GM18873 (cell line): ENCODE measurements at regions not wholly inside any gene's neighbourhood (a gene's known extent, or its start where the extent isn't known, plus 50 kb on each side); places are given as distances from the start of the nearest gene placed in this dataset.
"Not testable (repeated sequence)": the region's sequence is repeated elsewhere in the genome, so short reads cannot be mapped to it uniquely, and the experiment has no call there.

Source experiments
- ATAC-seq: cut with Tn5 transposase; IDR thresholded peaks from one replicate; pipeline ENCODE4 v1.9.1; 2021; ENCODE audit warnings: mild to moderate bottlenecking, moderate library complexity, moderate number of reproducible peaks; ENCODE audit not compliant: unreplicated experiment, low FRiP score

DNA sequence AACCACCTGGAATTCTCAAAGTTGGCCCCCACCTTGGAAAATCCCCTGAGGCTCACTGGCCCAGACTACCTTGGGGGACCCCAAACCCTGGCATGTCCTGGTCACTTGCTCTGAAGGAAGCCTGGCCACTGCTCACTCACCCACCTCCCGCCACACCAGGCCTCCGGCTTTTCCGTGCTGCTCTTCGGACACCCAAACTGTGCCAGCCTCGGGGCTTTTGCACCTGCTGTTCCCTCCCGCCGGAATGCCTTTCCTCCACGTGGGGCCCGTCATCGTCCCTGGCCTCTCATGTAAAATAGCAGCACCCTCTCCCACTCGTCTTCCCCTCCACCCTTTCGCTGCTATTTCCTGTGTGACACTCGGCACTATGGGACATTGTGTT, 87.2 kb upstream of the NCOR2 start:
- ATAC-seq, result no peak

DNA sequence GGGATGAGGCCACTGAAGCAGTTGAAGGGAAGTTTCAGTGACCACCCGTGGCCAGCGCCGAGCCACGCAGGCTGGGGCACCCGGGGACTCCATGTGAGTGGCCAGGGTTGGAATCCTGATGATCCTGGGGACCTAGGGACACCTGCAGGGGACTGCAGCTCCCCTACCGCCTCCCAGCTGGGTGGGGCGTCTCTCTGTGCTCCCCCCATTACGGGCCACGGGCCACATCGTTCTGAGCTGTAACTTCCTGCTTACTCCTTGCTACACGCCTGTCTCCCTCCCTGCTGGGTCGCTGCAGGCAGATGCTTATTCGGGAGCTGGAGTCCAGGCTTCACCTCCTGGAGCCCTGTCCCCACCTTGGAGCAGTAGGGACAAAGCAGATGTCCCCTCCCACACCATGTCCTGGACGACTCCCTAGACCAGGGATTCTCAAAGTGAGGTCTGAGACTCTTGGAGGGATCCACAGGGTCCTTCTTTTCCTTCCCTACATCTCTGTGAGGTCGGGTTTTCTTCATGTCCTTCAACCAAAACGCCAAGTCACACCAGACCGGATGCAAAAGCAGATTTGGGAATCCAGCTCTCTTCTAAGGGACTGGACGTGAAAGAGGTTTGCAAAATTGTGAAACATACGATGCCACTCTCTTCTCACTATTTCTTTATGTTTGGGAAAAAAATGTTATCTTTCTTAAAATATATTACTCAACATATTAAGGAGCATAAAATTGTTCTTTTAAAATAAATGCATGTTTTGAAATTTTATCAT, 85.9 kb upstream of the NCOR2 start:
- ATAC-seq, result no peak

DNA sequence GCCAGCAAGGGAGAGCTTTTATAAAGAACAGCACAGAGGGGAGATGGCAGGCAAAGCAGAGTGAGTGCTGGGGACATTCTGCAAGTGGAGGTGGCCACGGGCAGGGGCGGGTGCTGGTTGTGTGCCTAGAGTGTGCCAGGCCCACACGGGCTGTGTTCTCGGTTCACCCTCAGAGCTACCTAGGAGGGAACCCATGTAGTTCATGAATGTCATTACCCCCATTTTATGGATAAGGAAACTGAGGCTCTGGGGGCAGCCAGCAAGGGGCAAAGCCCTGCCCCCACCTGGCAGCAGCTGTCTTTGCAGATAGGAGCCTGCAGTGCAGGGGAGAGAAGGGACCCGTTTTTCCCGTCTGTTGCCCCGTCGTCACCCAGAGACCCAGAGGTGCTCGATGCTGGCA, 85.2 kb upstream of the NCOR2 start:
- no peak for ATAC-seq

DNA sequence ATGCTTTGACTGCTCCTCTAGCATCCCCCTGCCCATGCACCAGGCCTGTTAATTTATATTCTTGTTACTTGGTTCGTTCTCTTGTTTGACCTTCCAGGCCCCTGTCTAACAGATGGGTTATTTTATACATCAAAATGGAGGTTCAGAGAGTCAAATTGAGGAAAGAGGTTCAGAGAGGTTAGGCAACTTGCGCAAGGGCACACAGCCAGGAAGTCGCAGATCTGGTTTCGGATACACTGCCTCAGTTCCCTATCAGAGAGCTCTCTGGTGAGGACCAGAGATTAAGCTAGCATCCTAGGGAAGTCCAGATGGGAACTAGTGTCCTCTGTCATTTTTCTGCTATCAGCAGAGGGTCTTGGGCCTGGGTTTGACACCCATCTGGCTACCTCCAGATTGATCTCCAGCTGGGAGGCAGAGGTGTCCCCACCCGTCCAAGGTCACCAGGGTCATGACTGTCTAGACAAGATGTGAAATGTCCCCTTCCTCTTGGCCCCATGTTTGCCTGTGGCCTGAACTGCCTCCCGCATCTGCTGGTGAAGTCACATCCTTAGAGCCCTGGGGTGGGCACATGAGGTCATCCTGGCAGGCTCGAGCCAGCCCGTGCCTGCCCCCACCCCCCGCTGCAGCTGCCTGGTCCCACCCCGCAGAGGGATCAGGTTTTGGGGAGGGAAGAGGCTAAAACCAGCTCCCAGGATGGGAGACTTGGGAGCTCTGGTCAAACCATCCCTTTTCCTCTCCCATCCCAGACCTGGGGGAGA, 84.3 kb upstream of the NCOR2 start:
- no peak for ATAC-seq

DNA sequence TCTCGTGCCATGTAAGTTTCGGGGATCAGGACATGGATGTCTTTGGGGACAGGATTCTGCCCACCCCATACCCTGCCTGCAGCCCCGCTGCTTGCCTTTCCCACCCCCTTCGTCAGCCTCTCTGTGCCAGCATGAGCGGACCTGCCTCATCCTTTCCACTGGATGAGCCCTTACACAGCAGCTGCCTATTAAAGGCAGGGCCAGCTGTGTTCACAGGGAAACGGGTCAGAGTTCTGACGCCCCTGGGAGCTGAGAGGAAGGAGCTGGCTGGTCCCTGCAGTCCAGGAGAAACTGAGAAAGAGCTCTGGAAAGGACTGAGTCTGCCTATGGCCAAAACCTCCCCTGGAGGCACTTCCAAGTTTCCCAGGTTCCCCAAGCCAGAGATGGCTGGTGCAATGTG, 83.5 kb upstream of the NCOR2 start:
- no peak for ATAC-seq

GRCh38 chr12:124648710-124649384, 81.4 kb upstream of the NCOR2 start:
- ATAC-seq, result no peak

- ATAC-seq, result no peak
Measured at GRCh38 chr12:124647316-124647715, 79.9 kb upstream of the NCOR2 start.

GRCh38 chr12:124646385-124647230, 79.2 kb upstream of the NCOR2 start:
- ATAC-seq, result no peak

- no peak for ATAC-seq
Measured at GRCh38 chr12:124645530-124646244, 78.3 kb upstream of the NCOR2 start.

DNA sequence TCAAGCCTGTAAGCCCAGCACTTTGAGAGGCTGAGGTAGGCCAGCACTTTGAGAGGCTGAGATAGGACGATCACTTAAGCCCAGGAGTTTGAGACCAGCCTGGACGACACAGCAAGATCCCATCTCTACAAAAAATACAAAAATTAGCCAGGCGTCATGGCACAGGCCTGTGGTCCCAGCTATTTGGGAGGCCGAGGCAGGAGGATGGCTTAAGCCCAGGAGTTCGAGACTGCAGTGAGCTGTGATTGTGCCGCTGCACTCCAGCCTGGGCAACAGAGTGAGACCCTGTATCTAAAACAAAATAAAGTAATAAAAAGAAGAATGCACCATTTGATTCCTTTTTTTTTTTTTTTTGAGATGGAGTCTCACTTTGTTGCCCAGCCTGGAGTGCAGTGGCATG, 76.4 kb upstream of the NCOR2 start:
- not testable (repeated sequence) for ATAC-seq

DNA sequence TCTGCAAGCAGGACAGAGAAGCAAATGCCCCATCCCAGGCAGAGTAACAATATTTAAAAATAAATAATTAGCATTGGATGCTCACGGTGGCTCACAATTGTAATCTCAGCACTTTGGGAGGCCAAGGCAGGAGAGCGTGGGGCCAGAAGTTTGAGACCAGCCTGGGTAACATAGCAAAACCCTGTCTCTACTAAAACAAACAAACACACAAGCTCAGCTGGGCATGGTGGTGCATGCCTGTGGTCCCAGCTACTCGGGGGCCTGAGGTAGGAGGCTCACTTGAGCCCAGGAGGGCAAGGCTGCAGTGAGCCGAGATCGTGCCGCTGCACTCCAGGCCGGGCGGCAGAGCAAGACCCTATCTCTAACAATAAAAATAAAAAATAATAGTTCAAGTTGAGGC, 74.7 kb upstream of the NCOR2 start:
- ATAC-seq, result no peak

DNA sequence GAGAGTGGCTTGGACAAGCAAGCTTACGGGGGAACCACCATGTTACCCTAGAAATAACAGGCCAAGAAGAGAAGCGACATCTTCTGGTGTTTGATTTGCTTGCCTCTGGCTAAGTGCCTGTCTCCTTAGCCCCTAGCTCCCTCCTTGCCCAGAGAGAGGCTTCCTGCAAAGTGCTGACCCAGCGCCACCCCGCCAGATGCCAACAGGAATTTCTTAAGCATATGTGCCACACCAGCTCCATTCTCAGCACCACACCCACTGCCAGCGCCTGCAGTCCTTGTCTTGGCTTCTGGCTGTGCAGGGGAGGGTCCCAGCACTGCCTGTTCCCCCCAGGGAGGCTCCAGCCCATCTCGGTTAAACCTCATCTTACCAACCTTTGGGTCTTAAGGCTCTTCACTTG, 74.2 kb upstream of the NCOR2 start:
- ATAC-seq, result no peak

DNA sequence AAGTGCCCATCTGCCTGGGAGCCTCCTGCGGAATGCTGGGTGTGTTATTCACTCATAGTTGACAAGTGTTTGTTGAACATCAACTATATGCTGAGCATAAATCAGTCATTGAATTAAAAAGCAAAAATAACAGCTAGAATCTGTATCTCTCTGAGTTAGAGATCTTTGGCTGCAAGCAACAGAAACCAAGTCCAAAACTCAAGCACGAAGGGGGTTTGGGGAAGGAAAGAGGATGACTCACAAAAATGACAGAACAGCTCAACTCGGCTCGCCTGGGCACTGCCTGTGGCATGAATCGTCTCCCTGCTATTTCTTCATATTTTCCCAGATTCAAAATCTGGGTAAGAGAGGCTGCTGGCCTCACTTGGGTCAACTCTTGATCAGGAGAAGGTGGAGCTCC, 72.6 kb upstream of the NCOR2 start:
- ATAC-seq, result no peak

- no peak for ATAC-seq
Measured at GRCh38 chr12:124639122-124639806, 71.9 kb upstream of the NCOR2 start.

GRCh38 chr12:124637581-124637981, 70.2 kb upstream of the NCOR2 start:
- no peak for ATAC-seq

GRCh38 chr12:124637163-124637562, 69.8 kb upstream of the NCOR2 start:
- ATAC-seq, result no peak

DNA sequence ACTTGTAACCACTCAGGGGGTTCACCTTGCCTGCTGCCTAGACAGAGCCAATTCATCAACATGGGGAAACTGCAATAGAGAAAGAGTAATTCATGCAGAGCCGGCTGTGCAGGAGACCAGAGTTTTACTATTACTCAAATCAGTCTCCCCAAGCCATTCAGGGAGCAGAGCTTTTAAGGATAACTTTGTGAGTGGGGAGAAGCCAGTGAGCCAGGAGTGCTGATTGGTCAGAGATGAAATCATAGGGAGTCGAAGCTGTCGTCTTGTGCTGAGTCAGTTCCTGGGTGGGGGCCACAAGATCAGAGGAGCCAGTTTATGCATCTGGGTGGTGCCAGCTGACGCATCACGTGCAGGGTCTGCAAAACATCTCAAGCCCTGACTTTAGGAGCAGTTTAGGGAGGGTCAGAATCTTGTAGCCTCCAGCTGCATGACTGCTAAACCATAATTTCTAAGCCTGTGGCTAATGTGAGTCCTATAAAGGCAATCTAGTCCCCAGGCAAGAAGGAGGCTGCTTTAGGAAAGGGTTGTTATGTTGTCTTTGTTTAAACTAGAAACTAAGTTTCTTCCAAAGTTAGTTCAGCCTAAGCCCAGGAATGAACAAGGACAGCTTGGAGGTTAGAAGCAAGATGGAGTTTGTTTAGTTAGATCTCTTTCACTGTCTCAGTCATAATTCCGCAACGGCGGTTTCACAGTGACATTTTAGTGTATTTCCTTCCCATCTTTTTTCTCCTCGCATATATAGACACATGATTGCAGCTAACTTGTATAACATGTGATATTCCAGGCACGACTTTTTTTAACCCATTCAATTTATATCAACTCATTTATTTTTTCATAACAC, 68.9 kb upstream of the NCOR2 start:
- no peak for ATAC-seq

- ATAC-seq, result no peak
Measured at GRCh38 chr12:124635316-124635715, 67.9 kb upstream of the NCOR2 start.
